ENCODE measurements at regions not wholly inside any gene's neighbourhood (a gene's known extent, or its start where the extent isn't known, plus 50 kb on each side); places are given as distances from the start of the nearest gene placed in this dataset.

GRCh38 chr10:60459701-60460457, 70.2 kb upstream of the ANK3 start:
- Histone ChIP-seq H3K4me3 (no peak overlapping the region), H3K9me3 (replicated peaks; ENCODE audit: control insufficient read depth, insufficient read depth, low read depth, low read length) (no peaks in the 10 kb centered on the region), H2AFZ (ENCODE audit: low read depth, low read length) (no peak overlapping the region), H4K20me1 (replicated peaks; ENCODE audit: control insufficient read depth, insufficient read depth, low read length) (no peaks in the 10 kb centered on the region), H3K9me1 (ENCODE audit: control insufficient read depth, insufficient read depth, low read length) (no peaks in the 10 kb centered on the region), H3K4me2 (ENCODE audit: insufficient read depth, low read length) (no peak overlapping the region), H3K79me2 (ENCODE audit: control insufficient read depth, insufficient read depth, low read length) (no peaks in the 10 kb centered on the region), H3K36me3 (ENCODE audit: control insufficient read depth, insufficient read depth, low read length) (no peaks in the 10 kb centered on the region), H3K27me3 (ENCODE audit: control insufficient read depth in 2 of 2, insufficient read depth in 2 of 2, low read length in 2 of 2) (peaks cover 0 to 3% of the 10 kb centered on the region in 2 experiments; a peak in 2 of 5 replicates), H3K9ac (ENCODE audit: insufficient read depth in 1 of 2, low read depth in 2 of 2, low read length in 2 of 2) (no peak overlapping the region), H3K27ac (ENCODE audit: extremely low read depth, low read depth, low read length) (no peak overlapping the region), H3K4me1 (replicated peaks in 1 of 2; ENCODE audit: control insufficient read depth in 2 of 2, insufficient read depth in 2 of 2, low read length in 2 of 2) (no peaks in the 10 kb centered on the region)
- no peak for DNase-seq (ENCODE audit: extremely low read depth in 1 of 4, low spot score in 3 of 4)
- in situ Hi-C loops (cut with MboI): loop anchor here (10.0 kb wide), 1 partner anchor 295 kb away; no protein-coding TSS in a partner anchor
- intact Hi-C loops (cut with micrococcal nuclease): loop anchor here (5.0 kb wide), 1 partner anchor 307 kb away; no protein-coding TSS in a partner anchor
- ATAC-seq: no peak
- no peak for TF ChIP-seq TRIM28 (IDR thresholded peaks at IDR 0.05)
- TF ChIP-seq MAFG (tag; conservative IDR thresholded peaks at IDR 0.05): 0 out of 2 replicates have a peak, but pooled peaks have one; percentile 5
- FAIRE-seq: no peak
- CTCF ChIA-PET (ENCODE audit: low intra/inter-chr PET ratio): no interaction called here
- POLR2A ChIA-PET: no interaction called here
- no TSS peak for BruUV-seq (replicated peaks)
- 1% methylated on average over 4 of the region's 4 CpGs for WGBS (ENCODE audit: insufficient coverage, low coverage, missing lambda C conversion rate)

- in situ Hi-C loops (cut with MboI) (loop anchor here (10.0 kb wide), 1 partner anchor 299 kb away; no protein-coding TSS in a partner anchor), intact Hi-C loops (cut with micrococcal nuclease) (loop anchor here (5.0 kb wide), 1 partner anchor 311 kb away; no protein-coding TSS in a partner anchor)
- ChIA-PET CTCF (ENCODE audit: low intra/inter-chr PET ratio) (no interaction called here), POLR2A (no interaction called here)
- Histone ChIP-seq H3K9me1 (ENCODE audit: control insufficient read depth, insufficient read depth, low read length) (no peaks in the 10 kb centered on the region), H4K20me1 (replicated peaks; ENCODE audit: control insufficient read depth, insufficient read depth, low read length) (no peaks in the 10 kb centered on the region), H3K4me1 (replicated peaks in 1 of 2; ENCODE audit: control insufficient read depth in 2 of 2, insufficient read depth in 2 of 2, low read length in 2 of 2) (no peaks in the 10 kb centered on the region), H2AFZ (ENCODE audit: low read depth, low read length) (no peak overlapping the region; the same call in 1 of the 2 replicates), H3K4me2 (ENCODE audit: insufficient read depth, low read length) (no peak overlapping the region), H3K4me3 (no peak overlapping the region), H3K27ac (ENCODE audit: extremely low read depth, low read depth, low read length) (no peak overlapping the region), H3K9me3 (replicated peaks; ENCODE audit: control insufficient read depth, insufficient read depth, low read depth, low read length) (no peaks in the 10 kb centered on the region), H3K27me3 (ENCODE audit: control insufficient read depth in 2 of 2, insufficient read depth in 2 of 2, low read length in 2 of 2) (peaks cover 6 to 11% of the 10 kb centered on the region in 2 experiments), H3K79me2 (ENCODE audit: control insufficient read depth, insufficient read depth, low read length) (no peaks in the 10 kb centered on the region), H3K9ac (ENCODE audit: insufficient read depth in 1 of 2, low read depth in 2 of 2, low read length in 2 of 2) (no peak overlapping the region), H3K36me3 (ENCODE audit: control insufficient read depth, insufficient read depth, low read length) (no peaks in the 10 kb centered on the region)
- DNase-seq (ENCODE audit: extremely low read depth in 1 of 4, low spot score in 3 of 4) (peak in 2 of 4 experiments; percentile 27 to 34), ATAC-seq (peak; percentile 64; the same call in 1 of the 3 replicates), FAIRE-seq (no peak)
- WGBS (ENCODE audit: insufficient coverage, low coverage, missing lambda C conversion rate): 1% methylated on average over 4 of the region's 4 CpGs
- BruUV-seq (replicated peaks): no TSS peak
- TF ChIP-seq FOSL1 (tag; conservative IDR thresholded peaks at IDR 0.05): peak; percentile 72
- no peak for TF ChIP-seq MAX (CRISPR knock-in tag; IDR thresholded peaks at IDR 0.05)
- TF ChIP-seq NCOR1 (IDR thresholded peaks at IDR 0.05): no peak
- no peak for TF ChIP-seq SMARCB1 (IDR thresholded peaks at IDR 0.05; ENCODE audit: insufficient read length, low read depth)
- peak; percentile 52 for TF ChIP-seq CTCFL (IDR thresholded peaks at IDR 0.05; ENCODE audit: borderline replicate concordance, insufficient read depth, low read depth, low read length, poor library complexity, severe bottlenecking)
- peak; percentile 35 to 53 (median 49) for TF ChIP-seq CTCF (IDR thresholded peaks at IDR 0.05 in 2 of 3, conservative IDR thresholded peaks at IDR 0.05 in 1 of 3; ENCODE audit: insufficient read depth in 2 of 3, low read depth in 1 of 3, low read length in 3 of 3)
- TF ChIP-seq RAD21 (CRISPR knock-in tag; conservative IDR thresholded peaks at IDR 0.05 in 1 of 2, IDR thresholded peaks at IDR 0.05 in 1 of 2): peak in 1 of 2 experiments; percentile 48; a peak in 2 of 4 replicates
These were observed 66.4 kb upstream of the ANK3 start for GRCh38 chr10:60456053-60456452.
